ENCODE measurements at regions not wholly inside any gene's neighbourhood (a gene's known extent, or its start where the extent isn't known, plus 50 kb on each side); places are given as distances from the start of the nearest gene placed in this dataset.

- Histone ChIP-seq H3K4me3 (ENCODE audit: low read length) (no peak overlapping the region), H3K36me3 (ENCODE audit: control insufficient read depth, insufficient read depth, low read length) (no peaks in the 10 kb centered on the region), H3K9me3 (ENCODE audit: control insufficient read depth, low read length) (no peaks in the 10 kb centered on the region), H3K4me1 (ENCODE audit: control insufficient read depth, insufficient read depth, low read length) (no peaks in the 10 kb centered on the region), H3K27me3 (ENCODE audit: control insufficient read depth, insufficient read depth, low read length, poor library complexity, severe bottlenecking) (no peaks in the 10 kb centered on the region), H3K27ac (ENCODE audit: low read depth, low read length) (no peak overlapping the region), H3K9ac (ENCODE audit: extremely low read depth, low read length, poor library complexity, severe bottlenecking) (no peak overlapping the region)
- peak; percentile 46 for DNase-seq
- Mint-ChIP-seq H3K36me3 (ENCODE audit: low read depth) (no peaks in the 10 kb centered on the region), H3K27me3 (ENCODE audit: insufficient read depth) (no peaks in the 10 kb centered on the region), H3K27ac (no peak overlapping the region), H3K4me1 (no peaks in the 10 kb centered on the region), H3K4me3 (no peak overlapping the region), H3K9me3 (no peaks in the 10 kb centered on the region)
- WGBS, 2 experiments (ENCODE audit: insufficient coverage in 1 of 2, insufficient read length in 1 of 2), result 85 to 95% methylated on average over 2 to 3 of the region's 3 CpGs
- TF ChIP-seq CTCF (conservative IDR thresholded peaks at IDR 0.05), result no peak
Measured at GRCh38 chr5:104247260-104247659, 684.7 kb upstream of the NUDT12 start.

- no peaks in the 10 kb centered on the region for H3K4me1 ChIP-seq (ENCODE audit: control insufficient read depth, insufficient read depth, low read length)
- no peaks in the 10 kb centered on the region for H3K27me3 Mint-ChIP-seq (ENCODE audit: insufficient read depth)
- H3K4me3 Mint-ChIP-seq, result no peak overlapping the region
- no peaks in the 10 kb centered on the region for H3K36me3 ChIP-seq (ENCODE audit: control insufficient read depth, insufficient read depth, low read length)
- no peak overlapping the region for H3K27ac ChIP-seq (ENCODE audit: low read depth, low read length)
- no peaks in the 10 kb centered on the region for H3K36me3 Mint-ChIP-seq (ENCODE audit: low read depth)
- no peaks in the 10 kb centered on the region for H3K4me1 Mint-ChIP-seq
- DNase-seq, result peak; percentile 53
- WGBS, 2 experiments (ENCODE audit: insufficient coverage in 1 of 2, insufficient read length in 1 of 2), result 90% methylated on average over 3 to 4 of the region's 4 CpGs
- H3K9me3 Mint-ChIP-seq, result no peaks in the 10 kb centered on the region
- H3K4me3 ChIP-seq (ENCODE audit: low read length), result no peak overlapping the region
- no peak for TF ChIP-seq CTCF (conservative IDR thresholded peaks at IDR 0.05)
- no peaks in the 10 kb centered on the region for H3K27me3 ChIP-seq (ENCODE audit: control insufficient read depth, insufficient read depth, low read length, poor library complexity, severe bottlenecking)
- H3K9ac ChIP-seq (ENCODE audit: extremely low read depth, low read length, poor library complexity, severe bottlenecking), result no peak overlapping the region
- H3K9me3 ChIP-seq (ENCODE audit: control insufficient read depth, low read length), result no peaks in the 10 kb centered on the region
- no peak overlapping the region for H3K27ac Mint-ChIP-seq
Measured at GRCh38 chr5:104241046-104241445, 678.5 kb upstream of the NUDT12 start.

GRCh38 chr5:104237586-104237985 lies 675.0 kb upstream of the NUDT12 start:
- Histone ChIP-seq H3K9ac (ENCODE audit: extremely low read depth, low read length, poor library complexity, severe bottlenecking) (no peak overlapping the region), H3K27ac (ENCODE audit: low read depth, low read length) (no peak overlapping the region), H3K9me3 (ENCODE audit: control insufficient read depth, low read length) (no peaks in the 10 kb centered on the region), H3K36me3 (ENCODE audit: control insufficient read depth, insufficient read depth, low read length) (no peaks in the 10 kb centered on the region), H3K4me3 (ENCODE audit: low read length) (no peak overlapping the region), H3K27me3 (ENCODE audit: control insufficient read depth, insufficient read depth, low read length, poor library complexity, severe bottlenecking) (no peaks in the 10 kb centered on the region), H3K4me1 (ENCODE audit: control insufficient read depth, insufficient read depth, low read length) (no peaks in the 10 kb centered on the region)
- 91 to 98% methylated on average over 4 to 5 of the region's 5 CpGs for WGBS, 2 experiments (ENCODE audit: insufficient coverage in 1 of 2, insufficient read length in 1 of 2)
- no peak overlapping the region for H3K4me3 Mint-ChIP-seq
- H3K27ac Mint-ChIP-seq, result no peak overlapping the region
- no peaks in the 10 kb centered on the region for H3K27me3 Mint-ChIP-seq (ENCODE audit: insufficient read depth)
- TF ChIP-seq CTCF (conservative IDR thresholded peaks at IDR 0.05), result no peak
- no peak for DNase-seq
- no peaks in the 10 kb centered on the region for H3K4me1 Mint-ChIP-seq
- no peaks in the 10 kb centered on the region for H3K36me3 Mint-ChIP-seq (ENCODE audit: low read depth)
- H3K9me3 Mint-ChIP-seq, result no peaks in the 10 kb centered on the region

All from endodermal cell (in vitro differentiated cells).